Tibial nerve (tissue), 4 donors: ENCODE measurements at regions not wholly inside any gene's neighbourhood (a gene's known extent, or its start where the extent isn't known, plus 50 kb on each side); places are given as distances from the start of the nearest gene placed in this dataset.
"Not testable (repeated sequence)": the region's sequence is repeated elsewhere in the genome, so short reads cannot be mapped to it uniquely, and the experiment has no call there.

Source experiments
- DNase-seq, 2 donors: peaks; one replicate each; pipeline ENCODE4 v3.0.0-alpha.2; 2019; ENCODE audit warnings: low spot score in 2 of 2
- H3K27ac ChIP-seq, 4 donors: fragments of 200-600 bp; sonication (generic) in 3 of 4; one replicate each; pipeline ENCODE4 v1.5.1; 2017 to 2019; ENCODE audit warnings: mild to moderate bottlenecking in 1 of 4
- H3K27me3 ChIP-seq, 2 donors: fragments of 200-600 bp; sonication (generic) in 1 of 2; one replicate each; pipeline versions ENCODE4 v1.5.1 to v1.6.0; 2017 to 2019
- H3K36me3 ChIP-seq, 3 donors: fragments of 200-600 bp; sonication (generic); one replicate each; pipeline ENCODE4 v1.5.1; 2018 to 2019
- H3K4me1 ChIP-seq, 4 donors: fragments of 200-600 bp; sonication (generic) in 3 of 4; one replicate each; pipeline ENCODE4 v1.5.1; 2017 to 2019
- H3K4me3 ChIP-seq, 4 donors: fragments of 200-600 bp; sonication (generic) in 3 of 4; one replicate each; pipeline ENCODE4 v1.5.1; 2017 to 2019; ENCODE audit warnings: mild to moderate bottlenecking in 1 of 4, moderate library complexity in 1 of 4
- H3K9me3 ChIP-seq, 4 donors: fragments of 200-600 bp; sonication (generic) in 3 of 4; one replicate each; pipeline ENCODE4 v1.5.1; 2017 to 2019
- CTCF ChIP-seq, 5 experiments: fragments of 200-600 bp in 3 of 5; fragments of 450-650 bp in 2 of 5; sonication (generic) in 3 of 5; IDR thresholded peaks; one replicate each; pipeline ENCODE4 v1.5.1; 2016 to 2019; ENCODE audit warnings: antibody characterized with exemption in 5 of 5, mild to moderate bottlenecking in 3 of 5, moderate library complexity in 2 of 5
- EP300 ChIP-seq, 2 donors: sonication (generic); formaldehyde crosslinking; IDR thresholded peaks; one replicate each; pipeline ENCODE4 v1.6.1; 2017; ENCODE audit warnings: antibody characterized with exemption in 2 of 2, mild to moderate bottlenecking in 1 of 2
- POLR2A ChIP-seq, 2 donors: fragments of 450-650 bp; IDR thresholded peaks; one replicate each; pipeline ENCODE4 v1.6.1; 2017; ENCODE audit warnings: antibody characterized with exemption in 2 of 2, mild to moderate bottlenecking in 2 of 2, moderate library complexity in 2 of 2
- WGBS, 2 donors: methylation state at CpG; one replicate each; pipeline ENCODE4 v1.1.5; 2018; 5-methylcytosine and 5-hydroxymethylcytosine counted together

GRCh38 chr13:108069521-108070210 is 145.7 kb downstream of the LIG4 start:
- Histone ChIP-seq H3K36me3 (no peaks in the 10 kb centered on the region), H3K4me3 (no peak overlapping the region), H3K4me1 (no peaks in the 10 kb centered on the region), H3K27me3 (no peaks in the 10 kb centered on the region), H3K9me3 (peaks cover 0 to 12% (median 0%) of the 10 kb centered on the region in 4 donors), H3K27ac (no peak overlapping the region)
- WGBS, 2 donors: 69 to 78% methylated on average over 4 of the region's 4 CpGs
- TF ChIP-seq POLR2A (IDR thresholded peaks at IDR 0.05) (no peak), CTCF (IDR thresholded peaks at IDR 0.05) (no peak), EP300 (IDR thresholded peaks at IDR 0.05) (no peak)
- DNase-seq: no peak

- H3K4me3 ChIP-seq, DNase-seq, H3K36me3 ChIP-seq, H3K4me1 ChIP-seq, H3K27me3 ChIP-seq, H3K27ac ChIP-seq: not testable (repeated sequence)
- peaks cover 0 to 20% (median 0%) of the 10 kb centered on the region in 4 donors for H3K9me3 ChIP-seq
- 62 to 72% methylated on average over 1 of the region's 1 CpG for WGBS, 2 donors
Observed at GRCh38 chr13:108064372-108064771, 151.0 kb downstream of the LIG4 start.

- WGBS, 2 donors: 39 to 64% methylated on average over 6 of the region's 6 CpGs
- H3K4me1 ChIP-seq: no peaks in the 10 kb centered on the region
- H3K27ac ChIP-seq: no peak overlapping the region
- H3K9me3 ChIP-seq: peaks cover 0 to 7% (median 0%) of the 10 kb centered on the region in 4 donors
- H3K4me3 ChIP-seq: no peak overlapping the region
- no peak for DNase-seq
- H3K27me3 ChIP-seq: no peaks in the 10 kb centered on the region
- TF ChIP-seq EP300 (IDR thresholded peaks at IDR 0.05) (no peak), CTCF (IDR thresholded peaks at IDR 0.05) (no peak), POLR2A (IDR thresholded peaks at IDR 0.05) (no peak)
- H3K36me3 ChIP-seq: no peaks in the 10 kb centered on the region
Observed at GRCh38 chr13:108060111-108060510, 155.2 kb downstream of the LIG4 start.

- WGBS, 2 donors: 24 to 35% methylated on average over 2 of the region's 2 CpGs
- TF ChIP-seq CTCF (IDR thresholded peaks at IDR 0.05): no peak
- no peak for TF ChIP-seq POLR2A (IDR thresholded peaks at IDR 0.05)
- TF ChIP-seq EP300 (IDR thresholded peaks at IDR 0.05): no peak
- no peaks in the 10 kb centered on the region for H3K36me3 ChIP-seq
- no peaks in the 10 kb centered on the region for H3K9me3 ChIP-seq
- H3K4me3 ChIP-seq: no peak overlapping the region
- no peaks in the 10 kb centered on the region for H3K27me3 ChIP-seq
- no peak overlapping the region for H3K27ac ChIP-seq
- DNase-seq: no peak
- no peaks in the 10 kb centered on the region for H3K4me1 ChIP-seq
Observed at GRCh38 chr13:108056278-108056677, 159.1 kb downstream of the LIG4 start.

GRCh38 chr13:108049211-108049610 is 166.1 kb downstream of the LIG4 start:
- DNase-seq: no peak
- TF ChIP-seq CTCF (IDR thresholded peaks at IDR 0.05) (no peak), POLR2A (IDR thresholded peaks at IDR 0.05) (no peak), EP300 (IDR thresholded peaks at IDR 0.05) (no peak)
- Histone ChIP-seq H3K9me3 (no peaks in the 10 kb centered on the region), H3K27ac (no peak overlapping the region), H3K27me3 (no peaks in the 10 kb centered on the region), H3K36me3 (no peaks in the 10 kb centered on the region), H3K4me3 (no peak overlapping the region), H3K4me1 (no peaks in the 10 kb centered on the region)
- 64 to 68% methylated on average over 4 of the region's 4 CpGs for WGBS, 2 donors

GRCh38 chr13:108044954-108045353 is 170.4 kb downstream of the LIG4 start:
- DNase-seq: no peak
- no peaks in the 10 kb centered on the region for H3K9me3 ChIP-seq
- H3K36me3 ChIP-seq: no peaks in the 10 kb centered on the region
- TF ChIP-seq EP300 (IDR thresholded peaks at IDR 0.05) (no peak), POLR2A (IDR thresholded peaks at IDR 0.05) (no peak), CTCF (IDR thresholded peaks at IDR 0.05) (no peak)
- WGBS, 2 donors: 33 to 39% methylated on average over 1 of the region's 1 CpG
- no peaks in the 10 kb centered on the region for H3K27me3 ChIP-seq
- no peaks in the 10 kb centered on the region for H3K4me1 ChIP-seq
- no peak overlapping the region for H3K27ac ChIP-seq
- no peak overlapping the region for H3K4me3 ChIP-seq

- not testable (repeated sequence) for DNase-seq, H3K27me3 ChIP-seq, H3K4me1 ChIP-seq, H3K36me3 ChIP-seq, H3K4me3 ChIP-seq, H3K27ac ChIP-seq, H3K9me3 ChIP-seq
- WGBS, 2 donors: 62 to 78% methylated on average over 6 of the region's 6 CpGs
Observed at GRCh38 chr13:108042866-108043265, 172.5 kb downstream of the LIG4 start.
